Natural killer cell treated with Interleukin-12 subunit alpha and Interleukin-12 subunit beta and Interleukin-15 and Interleukin-18, amount 100 ng/mL, for 72 hours (primary cell): ENCODE measurements at regions not wholly inside any gene's neighbourhood (a gene's known extent, or its start where the extent isn't known, plus 50 kb on each side); places are given as distances from the start of the nearest gene placed in this dataset.

Experiments
- ATAC-seq, 2 donors: fragments of 150-1000 bp; cut with Tn5 transposase in 1 of 2; sonication (Bioruptor Pico), chemical (Tn5 transposase) in 1 of 2; 2 replicates each; pipeline ENCODE4 v1.10.0; 2021
- DNase-seq: peaks from one replicate; pipeline ENCODE4 v3.0.0; 2022; ENCODE audit warnings: low spot score
- H3K27ac Mint-ChIP-seq, 2 donors: 1 replicate in 1 of 2; 2 replicates in 1 of 2; pipeline ENCODE4 v1.8.0; 2022; ENCODE audit warnings: mixed read lengths in 2 of 2, mild to moderate bottlenecking in 1 of 2, moderate library complexity in 1 of 2
- H3K27me3 Mint-ChIP-seq, 2 donors: 1 replicate in 1 of 2; 2 replicates in 1 of 2; pipeline ENCODE4 v1.8.0; 2022; ENCODE audit warnings: mixed read lengths in 2 of 2
- H3K36me3 Mint-ChIP-seq: one replicate; pipeline ENCODE4 v1.8.0; 2022; ENCODE audit warnings: mixed read lengths
- H3K4me1 Mint-ChIP-seq, 2 donors: 1 replicate in 1 of 2; 2 replicates in 1 of 2; pipeline ENCODE4 v1.8.0; 2022; ENCODE audit warnings: low read depth in 2 of 2, mixed read lengths in 2 of 2, mild to moderate bottlenecking in 1 of 2
- H3K4me3 Mint-ChIP-seq: one replicate; pipeline ENCODE4 v1.8.0; 2022; ENCODE audit warnings: mixed read lengths
- H3K9me3 Mint-ChIP-seq: 2 replicates; pipeline ENCODE4 v1.8.0; 2022; ENCODE audit warnings: mixed read lengths

- peaks cover 12 to 25% of the 10 kb centered on the region in 2 donors for H3K27me3 Mint-ChIP-seq
- ATAC-seq (no peak), DNase-seq (no peak)
- no peaks in the 10 kb centered on the region for H3K9me3 Mint-ChIP-seq
- H3K36me3 Mint-ChIP-seq: no peaks in the 10 kb centered on the region
- H3K4me3 Mint-ChIP-seq: no peak overlapping the region
- no peak overlapping the region for H3K27ac Mint-ChIP-seq
- H3K4me1 Mint-ChIP-seq: peaks cover 0 to 2% of the 10 kb centered on the region in 2 donors
These were observed 250.3 kb upstream of the RASGRP1 start for GRCh38 chr15:38814891-38815290.

DNA sequence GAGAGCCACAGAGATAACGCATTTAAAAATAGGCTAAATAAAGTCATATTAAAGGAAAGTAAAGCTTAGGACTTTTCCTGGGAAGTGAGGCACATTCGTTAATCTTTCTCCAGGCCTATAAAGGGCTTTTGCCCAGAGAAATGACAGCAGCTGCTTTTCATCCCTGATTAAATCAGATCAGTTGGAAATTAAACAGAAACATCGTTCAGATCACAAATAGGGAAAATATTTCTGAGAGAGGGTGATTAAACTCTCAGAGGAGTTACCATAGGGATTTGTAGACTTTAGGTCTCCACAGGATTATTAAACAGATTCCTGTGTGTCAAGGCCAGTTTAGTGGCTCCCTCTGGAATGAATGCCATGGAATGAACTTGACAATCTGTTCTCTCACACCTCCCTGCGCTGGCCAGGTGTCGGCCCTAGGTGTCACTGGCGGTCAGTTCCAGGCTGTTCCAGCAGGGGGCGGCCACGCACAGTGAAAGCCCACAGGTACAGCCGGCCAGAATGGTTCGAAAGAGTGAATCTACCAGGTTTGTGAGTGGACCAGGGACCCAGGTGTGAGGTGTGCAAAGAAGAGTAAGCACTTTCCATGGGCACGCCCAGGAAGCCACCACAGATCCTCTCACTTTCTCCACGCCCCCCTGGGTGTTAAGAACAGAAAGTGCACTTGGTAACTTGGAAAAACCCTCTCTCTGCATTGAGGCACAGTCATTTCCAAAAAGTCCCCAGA lies 253.0 kb upstream of the RASGRP1 start:
- H3K4me1 Mint-ChIP-seq: peaks cover 0 to 2% of the 10 kb centered on the region in 2 donors
- no peaks in the 10 kb centered on the region for H3K36me3 Mint-ChIP-seq
- H3K9me3 Mint-ChIP-seq: no peaks in the 10 kb centered on the region
- DNase-seq: peak; percentile 72
- peak; percentile 85 to 87 for ATAC-seq
- no peak overlapping the region for H3K4me3 Mint-ChIP-seq
- H3K27ac Mint-ChIP-seq: no peak overlapping the region
- H3K27me3 Mint-ChIP-seq: peaks cover 10 to 26% of the 10 kb centered on the region in 2 donors

DNA sequence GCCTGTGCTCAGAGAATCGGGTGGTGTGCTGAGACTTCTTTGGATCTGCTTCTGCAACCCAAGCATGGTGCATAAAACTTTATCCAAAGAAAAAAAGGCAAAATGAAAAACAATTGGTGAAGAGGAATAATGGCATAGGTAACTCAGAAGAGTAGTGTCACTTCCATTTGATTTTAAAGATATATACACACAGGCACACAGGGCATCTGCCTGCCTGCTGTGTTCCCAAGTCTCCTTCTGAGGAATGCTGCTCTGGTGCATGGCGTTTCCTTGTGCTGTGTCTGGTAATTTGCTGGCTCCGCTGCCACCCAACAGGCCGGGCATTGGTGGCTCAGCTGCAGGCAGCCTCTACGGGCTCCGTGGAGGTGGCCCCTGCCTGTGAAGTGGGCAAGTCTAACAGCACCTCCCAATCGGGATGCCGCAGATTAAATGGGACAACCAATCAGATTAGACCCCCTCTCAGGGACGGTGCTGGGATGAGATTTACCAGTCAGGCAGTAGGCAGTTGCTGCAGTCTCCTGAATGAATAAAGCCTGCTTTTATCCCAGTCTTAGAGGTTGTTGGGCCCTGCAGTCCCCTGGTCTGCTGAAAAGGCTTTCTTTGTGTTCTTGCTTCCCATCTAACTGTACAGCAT lies 253.7 kb upstream of the RASGRP1 start:
- DNase-seq (no peak), ATAC-seq (no peak)
- peaks cover 13 to 21% of the 10 kb centered on the region in 2 donors for H3K27me3 Mint-ChIP-seq
- no peaks in the 10 kb centered on the region for H3K9me3 Mint-ChIP-seq
- H3K4me3 Mint-ChIP-seq: no peak overlapping the region
- peaks cover 0 to 2% of the 10 kb centered on the region in 2 donors for H3K4me1 Mint-ChIP-seq
- no peak overlapping the region for H3K27ac Mint-ChIP-seq
- no peaks in the 10 kb centered on the region for H3K36me3 Mint-ChIP-seq

GRCh38 chr15:38819387-38819950 lies 254.9 kb upstream of the RASGRP1 start:
- Mint-ChIP-seq H3K4me3 (no peak overlapping the region), H3K4me1 (peaks cover 0 to 2% of the 10 kb centered on the region in 2 donors), H3K27ac (no peak overlapping the region), H3K9me3 (no peaks in the 10 kb centered on the region), H3K27me3 (peaks cover 13 to 21% of the 10 kb centered on the region in 2 donors), H3K36me3 (no peaks in the 10 kb centered on the region)
- DNase-seq (no peak), ATAC-seq (no peak)

DNA sequence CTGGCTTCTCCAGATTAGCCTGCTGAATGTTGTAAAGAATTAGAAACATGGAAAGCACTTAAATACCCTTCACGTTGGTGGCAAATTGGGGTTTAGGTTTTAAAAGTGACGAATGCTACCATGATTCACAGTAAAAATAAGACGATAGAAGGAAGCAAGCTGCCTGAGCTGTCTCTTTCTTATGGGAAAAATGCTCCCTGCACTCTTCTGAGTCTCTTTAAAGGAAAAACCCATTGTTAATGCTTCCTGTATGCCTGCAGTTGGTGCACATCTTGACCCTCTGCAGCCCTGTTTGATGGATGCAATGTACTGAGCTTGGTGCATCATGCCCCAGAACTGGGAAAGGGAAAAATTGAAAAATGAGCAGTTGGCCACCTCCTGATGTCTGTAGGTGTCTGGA lies 258.6 kb upstream of the RASGRP1 start:
- Mint-ChIP-seq H3K4me1 (no peaks in the 10 kb centered on the region), H3K9me3 (no peaks in the 10 kb centered on the region), H3K4me3 (no peak overlapping the region), H3K36me3 (no peaks in the 10 kb centered on the region), H3K27ac (no peak overlapping the region), H3K27me3 (peaks cover 21 to 32% of the 10 kb centered on the region in 2 donors)
- no peak for ATAC-seq
- DNase-seq: no peak

GRCh38 chr15:38824719-38825118 lies 260.1 kb upstream of the RASGRP1 start:
- Mint-ChIP-seq H3K27me3 (peaks cover 24 to 32% of the 10 kb centered on the region in 2 donors), H3K4me3 (no peak overlapping the region), H3K36me3 (no peaks in the 10 kb centered on the region), H3K4me1 (no peaks in the 10 kb centered on the region), H3K9me3 (no peaks in the 10 kb centered on the region), H3K27ac (no peak overlapping the region)
- DNase-seq: no peak
- ATAC-seq: no peak

DNA sequence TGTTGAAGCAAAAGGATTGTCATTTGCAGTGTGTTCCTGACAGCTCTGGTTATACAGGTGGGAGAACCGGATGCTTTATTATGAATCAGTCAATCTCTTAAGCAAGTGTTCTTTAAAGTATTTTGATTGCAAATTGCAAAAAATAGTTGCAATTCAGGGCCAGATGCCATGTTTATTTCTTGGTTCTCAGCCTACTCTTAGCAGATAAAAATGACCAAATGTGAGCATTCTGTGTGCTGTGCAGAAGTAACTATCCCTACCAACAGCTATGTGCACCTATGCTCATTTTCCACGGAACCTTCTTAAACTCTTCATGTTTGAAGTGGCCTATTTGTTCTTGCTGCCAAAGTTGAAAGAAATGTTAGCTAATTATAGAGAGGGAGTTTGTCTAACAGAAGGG lies 262.3 kb upstream of the RASGRP1 start:
- no peak overlapping the region for H3K4me3 Mint-ChIP-seq
- H3K9me3 Mint-ChIP-seq: no peaks in the 10 kb centered on the region
- no peaks in the 10 kb centered on the region for H3K36me3 Mint-ChIP-seq
- no peaks in the 10 kb centered on the region for H3K4me1 Mint-ChIP-seq
- ATAC-seq (no peak), DNase-seq (no peak)
- no peak overlapping the region for H3K27ac Mint-ChIP-seq
- peaks cover 23% of the 10 kb centered on the region in 2 donors for H3K27me3 Mint-ChIP-seq

DNA sequence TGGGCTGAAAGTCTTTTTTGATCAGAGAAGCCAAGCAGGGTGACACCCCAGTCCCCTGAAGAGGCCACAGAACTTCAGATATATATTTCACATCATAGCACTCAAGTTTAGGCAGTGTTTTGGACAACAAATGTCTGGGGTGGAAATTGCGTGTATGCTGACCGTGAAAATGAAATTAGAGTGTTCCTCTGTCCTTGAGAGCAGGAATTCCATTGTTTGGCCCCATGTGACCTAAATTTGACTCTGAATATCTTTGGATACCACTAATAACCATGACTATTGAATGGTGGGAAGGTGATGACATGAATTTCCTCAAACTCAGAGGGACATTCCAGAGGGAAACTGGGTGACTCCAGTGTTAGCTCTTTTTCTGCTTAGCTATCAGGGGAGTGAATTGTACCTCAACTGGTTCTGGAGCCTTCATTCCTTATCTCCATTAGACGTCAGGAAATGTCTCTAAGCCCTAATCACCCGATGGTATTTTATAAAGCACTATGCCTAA lies 263.5 kb upstream of the RASGRP1 start:
- no peak for DNase-seq
- Mint-ChIP-seq H3K36me3 (no peaks in the 10 kb centered on the region), H3K4me3 (no peak overlapping the region), H3K9me3 (no peaks in the 10 kb centered on the region), H3K27me3 (peaks cover 21 to 24% of the 10 kb centered on the region in 2 donors), H3K4me1 (no peaks in the 10 kb centered on the region), H3K27ac (no peak overlapping the region)
- ATAC-seq: no peak

- DNase-seq (no peak), ATAC-seq (no peak)
- Mint-ChIP-seq H3K27me3 (peaks cover 28 to 33% of the 10 kb centered on the region in 2 donors), H3K27ac (no peak overlapping the region), H3K9me3 (no peaks in the 10 kb centered on the region), H3K4me3 (no peak overlapping the region), H3K36me3 (no peaks in the 10 kb centered on the region), H3K4me1 (no peaks in the 10 kb centered on the region)
These were observed 264.5 kb upstream of the RASGRP1 start for GRCh38 chr15:38829086-38829485.

DNA sequence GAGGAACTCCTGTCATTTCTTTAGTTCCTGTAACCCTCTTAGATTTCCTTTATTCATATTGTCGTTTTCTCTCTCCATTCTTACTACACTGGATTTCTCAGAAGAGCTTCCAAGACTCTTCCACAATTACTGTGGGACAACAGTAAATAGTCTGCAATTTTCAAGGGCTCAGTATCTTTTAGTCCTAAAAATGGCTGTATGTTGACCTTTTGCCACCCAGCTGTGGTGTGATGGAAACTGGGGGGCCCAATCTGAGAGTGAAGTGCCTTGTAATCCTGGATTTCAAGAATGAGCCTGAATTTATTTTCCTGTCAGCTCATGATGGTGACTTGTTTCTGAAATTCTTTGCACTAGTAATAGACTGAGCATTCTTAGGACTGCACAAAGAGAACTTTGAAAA lies 277.6 kb upstream of the RASGRP1 start:
- no peaks in the 10 kb centered on the region for H3K4me1 Mint-ChIP-seq
- ATAC-seq (no peak), DNase-seq (no peak)
- no peak overlapping the region for H3K4me3 Mint-ChIP-seq
- H3K9me3 Mint-ChIP-seq: no peaks in the 10 kb centered on the region
- peaks cover 13 to 31% of the 10 kb centered on the region in 2 donors for H3K27me3 Mint-ChIP-seq
- H3K36me3 Mint-ChIP-seq: no peaks in the 10 kb centered on the region
- H3K27ac Mint-ChIP-seq: no peak overlapping the region

DNA sequence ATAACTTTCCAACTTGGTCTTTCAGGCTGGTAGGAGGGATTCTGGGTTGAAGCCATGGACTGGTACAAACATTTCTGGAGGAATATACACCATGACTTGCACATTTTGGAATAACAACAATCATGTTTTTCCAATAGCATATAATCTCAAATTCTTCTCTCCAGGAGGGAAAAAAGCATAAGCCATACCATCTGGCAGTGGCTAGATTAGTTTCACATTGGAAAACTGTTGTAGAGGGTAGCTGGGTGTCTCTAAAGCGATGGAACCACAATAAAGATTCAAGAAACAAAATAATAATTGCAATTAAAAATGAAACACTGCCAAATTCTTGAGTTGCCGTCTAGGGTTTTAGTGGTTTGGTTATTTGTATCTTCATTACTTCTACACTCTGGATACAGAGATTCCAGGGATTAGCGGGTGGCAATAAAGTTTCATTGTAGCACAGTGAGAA lies 278.5 kb upstream of the RASGRP1 start:
- H3K4me3 Mint-ChIP-seq: no peak overlapping the region
- ATAC-seq (no peak), DNase-seq (no peak)
- H3K27ac Mint-ChIP-seq: no peak overlapping the region
- no peaks in the 10 kb centered on the region for H3K9me3 Mint-ChIP-seq
- H3K27me3 Mint-ChIP-seq: peaks cover 10 to 25% of the 10 kb centered on the region in 2 donors
- H3K4me1 Mint-ChIP-seq: no peaks in the 10 kb centered on the region
- H3K36me3 Mint-ChIP-seq: no peaks in the 10 kb centered on the region

DNA sequence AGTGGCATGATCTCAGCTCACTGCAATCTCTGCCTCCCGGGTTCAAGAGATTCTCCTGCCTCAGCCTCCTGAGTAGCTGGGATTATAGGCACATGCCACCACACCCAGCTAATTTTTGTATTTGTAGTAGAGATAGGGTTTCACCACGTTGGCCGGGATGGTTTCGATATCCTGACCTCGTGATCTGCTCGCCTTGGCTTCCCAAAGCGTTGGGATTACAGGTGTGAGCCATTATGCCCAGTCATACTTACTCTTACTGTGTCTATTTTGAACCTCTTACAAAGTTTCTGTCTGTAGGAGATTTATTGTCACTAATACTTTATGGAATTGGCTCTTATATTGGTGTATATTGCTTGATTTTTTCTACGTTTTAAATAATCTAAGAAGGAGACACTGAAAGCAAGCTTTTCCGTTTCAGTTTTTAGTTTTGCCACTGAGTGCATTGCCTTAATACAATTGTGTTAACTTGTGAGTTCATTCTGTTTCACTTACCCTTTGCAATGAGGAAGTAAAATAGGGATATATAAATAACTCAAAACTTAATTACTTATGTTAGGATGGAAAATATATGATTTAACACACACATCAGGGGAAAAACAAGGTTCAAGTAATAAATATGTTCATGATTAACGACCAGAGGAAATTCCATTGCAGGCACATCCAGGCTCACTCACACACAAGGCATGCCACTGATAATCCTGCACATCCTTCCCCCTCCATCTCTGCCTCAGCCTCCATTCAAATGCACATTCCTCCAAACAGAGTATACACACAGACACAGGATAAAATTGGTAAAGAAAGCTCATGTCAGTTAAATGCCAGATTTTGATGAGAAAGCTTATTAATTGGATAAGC lies 279.3 kb upstream of the RASGRP1 start:
- no peak overlapping the region for H3K27ac Mint-ChIP-seq
- DNase-seq: no peak
- H3K4me3 Mint-ChIP-seq: no peak overlapping the region
- ATAC-seq: no peak
- H3K9me3 Mint-ChIP-seq: no peaks in the 10 kb centered on the region
- H3K27me3 Mint-ChIP-seq: peaks cover 14 to 26% of the 10 kb centered on the region in 2 donors
- H3K36me3 Mint-ChIP-seq: no peaks in the 10 kb centered on the region
- H3K4me1 Mint-ChIP-seq: no peaks in the 10 kb centered on the region

DNA sequence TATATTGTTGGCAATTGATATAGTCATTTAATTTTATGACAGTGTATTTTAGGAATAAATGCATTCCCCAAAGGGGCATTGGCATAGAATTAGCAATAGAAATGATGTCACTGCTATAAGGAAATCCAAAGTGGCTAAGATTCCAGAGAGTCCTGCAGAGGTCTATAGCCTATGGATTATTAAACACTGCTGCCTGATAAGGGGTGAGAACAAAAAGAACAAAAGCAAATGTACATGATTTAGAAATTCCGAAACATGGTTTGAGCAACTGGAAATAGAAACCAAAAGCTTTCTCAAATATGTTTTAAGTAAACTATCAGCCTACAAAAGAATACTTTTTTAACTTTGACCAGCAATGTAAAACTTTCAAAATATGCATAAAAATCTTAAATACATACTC lies 280.1 kb upstream of the RASGRP1 start:
- Mint-ChIP-seq H3K4me3 (no peak overlapping the region), H3K27ac (no peak overlapping the region), H3K9me3 (no peaks in the 10 kb centered on the region), H3K4me1 (no peaks in the 10 kb centered on the region), H3K36me3 (no peaks in the 10 kb centered on the region), H3K27me3 (peaks cover 15 to 26% of the 10 kb centered on the region in 2 donors)
- no peak for DNase-seq
- no peak for ATAC-seq
